Stomach (tissue), 8 donors: ENCODE measurements at regions not wholly inside any gene's neighbourhood (a gene's known extent, or its start where the extent isn't known, plus 50 kb on each side); places are given as distances from the start of the nearest gene placed in this dataset.

ENCODE experiments used
- DNase-seq, 2 donors: peaks; one replicate each; pipeline versions ENCODE4 v3.0.0 to v3.0.0-alpha.2; 2013 to 2019
- H3K27ac ChIP-seq, 5 donors: fragments of 200-600 bp in 4 of 5; sonication (generic) in 4 of 5; one replicate each; pipeline ENCODE4 v1.5.1; 2013 to 2019; ENCODE audit warnings: mild to moderate bottlenecking in 1 of 5, moderate library complexity in 1 of 5
- H3K27me3 ChIP-seq, 3 donors: fragments of 200-600 bp; sonication (generic); one replicate each; pipeline ENCODE4 v1.5.1; 2017 to 2019; ENCODE audit warnings: mixed run types in 1 of 3
- H3K36me3 ChIP-seq, 4 donors: fragments of 200-600 bp; sonication (generic); 1 replicate in 3 of 4; 2 replicates in 1 of 4; pipeline ENCODE4 v1.5.1; 2016 to 2019
- H3K4me1 ChIP-seq, 4 donors: fragments of 200-600 bp; sonication (generic); one replicate each; pipeline ENCODE4 v1.5.1; 2016 to 2019
- H3K4me3 ChIP-seq, 4 donors: fragments of 200-600 bp; sonication (generic) in 3 of 4; one replicate each; pipeline ENCODE4 v1.5.1; 2016 to 2019; ENCODE audit warnings: mild to moderate bottlenecking in 1 of 4
- H3K9me3 ChIP-seq, 4 donors: fragments of 200-600 bp; sonication (generic); one replicate each; pipeline ENCODE4 v1.5.1; 2016 to 2019
- EP300 ChIP-seq: sonication (generic); formaldehyde crosslinking; IDR thresholded peaks from one replicate; pipeline ENCODE4 v1.6.1; 2017; ENCODE audit warnings: antibody characterized with exemption
- POLR2A ChIP-seq, 4 donors: fragments of 450-650 bp; IDR thresholded peaks; one replicate each; pipeline ENCODE4 v1.6.1; 2016; ENCODE audit warnings: antibody characterized with exemption in 4 of 4, control low read depth in 2 of 4, mild to moderate bottlenecking in 1 of 4, moderate library complexity in 1 of 4
- POLR2AphosphoS5 ChIP-seq, 3 donors: sonication (generic); formaldehyde crosslinking; IDR thresholded peaks; one replicate each; pipeline ENCODE4 v1.6.1; 2016; ENCODE audit warnings: antibody characterized with exemption in 3 of 3
- WGBS, 5 donors: extraction: QIAGEN DNeasy Blood & Tissue Kit in 3 of 5; methylation state at CpG; one replicate each; pipeline versions ENCODE4 v1.1.5 to v1.1.7; 2013 to 2018; 5-methylcytosine and 5-hydroxymethylcytosine counted together
- intact Hi-C: fragments of 100-400 bp; cut with DNase I; formaldehyde crosslinking; loops from one replicate; pipeline ENCODE4 v1.15.1; 2023; ENCODE audit warnings: low total_unique reads
- TF ChIP-seq, protein P1 (sequence below), 7 experiments: fragments of 450-650 bp in 4 of 7; fragments of 200-600 bp in 3 of 7; sonication (generic) in 3 of 7; IDR thresholded peaks; one replicate each; pipeline ENCODE4 v1.5.1; 2016 to 2019; ENCODE audit warnings: antibody characterized with exemption in 7 of 7, control low read depth in 2 of 7, mild to moderate bottlenecking in 1 of 7
- donor health status: healthy with polysubstance abuse.
- donor health status: Bipolar disorder and iron deficiency.
- donor health status: healthy.

DNA sequence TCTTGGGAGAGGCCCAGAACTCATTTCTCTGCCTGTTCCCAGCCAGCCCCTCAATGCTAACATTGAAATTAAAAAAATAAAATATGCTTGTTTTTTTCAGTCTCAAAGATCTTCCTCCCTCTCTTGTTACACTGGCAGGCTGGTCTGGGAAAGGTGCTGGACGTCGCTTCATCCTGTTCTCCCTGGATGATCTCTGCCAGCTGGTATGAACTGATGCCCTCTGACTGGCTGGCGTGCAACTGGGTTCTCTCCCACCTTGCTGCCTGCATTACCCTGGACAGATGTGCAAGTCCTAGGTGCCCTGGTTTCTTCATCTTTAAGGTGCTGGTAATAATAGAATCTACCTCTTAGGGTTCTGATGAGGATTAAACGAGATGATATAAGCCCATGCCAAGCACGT, 263.9 kb upstream of the PROK2 start:
- Histone ChIP-seq H3K27ac (no peak overlapping the region), H3K36me3 (no peaks in the 10 kb centered on the region), H3K4me1 (peaks cover 0 to 7% (median 0%) of the 10 kb centered on the region in 4 donors), H3K4me3 (no peak overlapping the region), H3K27me3 (no peaks in the 10 kb centered on the region), H3K9me3 (no peaks in the 10 kb centered on the region)
- DNase-seq, result no peak
- WGBS, 5 donors, result 75 to 93% (median 84%) methylated on average over 5 of the region's 5 CpGs
- no peak for TF ChIP-seq EP300
- no peak for TF ChIP-seq POLR2A (IDR thresholded peaks at IDR 0.05)
- no peak for TF ChIP-seq POLR2AphosphoS5 (IDR thresholded peaks at IDR 0.05)
- TF ChIP-seq, protein P1, sequence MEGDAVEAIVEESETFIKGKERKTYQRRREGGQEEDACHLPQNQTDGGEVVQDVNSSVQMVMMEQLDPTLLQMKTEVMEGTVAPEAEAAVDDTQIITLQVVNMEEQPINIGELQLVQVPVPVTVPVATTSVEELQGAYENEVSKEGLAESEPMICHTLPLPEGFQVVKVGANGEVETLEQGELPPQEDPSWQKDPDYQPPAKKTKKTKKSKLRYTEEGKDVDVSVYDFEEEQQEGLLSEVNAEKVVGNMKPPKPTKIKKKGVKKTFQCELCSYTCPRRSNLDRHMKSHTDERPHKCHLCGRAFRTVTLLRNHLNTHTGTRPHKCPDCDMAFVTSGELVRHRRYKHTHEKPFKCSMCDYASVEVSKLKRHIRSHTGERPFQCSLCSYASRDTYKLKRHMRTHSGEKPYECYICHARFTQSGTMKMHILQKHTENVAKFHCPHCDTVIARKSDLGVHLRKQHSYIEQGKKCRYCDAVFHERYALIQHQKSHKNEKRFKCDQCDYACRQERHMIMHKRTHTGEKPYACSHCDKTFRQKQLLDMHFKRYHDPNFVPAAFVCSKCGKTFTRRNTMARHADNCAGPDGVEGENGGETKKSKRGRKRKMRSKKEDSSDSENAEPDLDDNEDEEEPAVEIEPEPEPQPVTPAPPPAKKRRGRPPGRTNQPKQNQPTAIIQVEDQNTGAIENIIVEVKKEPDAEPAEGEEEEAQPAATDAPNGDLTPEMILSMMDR (IDR thresholded peaks at IDR 0.05), result no peak
- intact Hi-C loops, result no loop called here

DNA sequence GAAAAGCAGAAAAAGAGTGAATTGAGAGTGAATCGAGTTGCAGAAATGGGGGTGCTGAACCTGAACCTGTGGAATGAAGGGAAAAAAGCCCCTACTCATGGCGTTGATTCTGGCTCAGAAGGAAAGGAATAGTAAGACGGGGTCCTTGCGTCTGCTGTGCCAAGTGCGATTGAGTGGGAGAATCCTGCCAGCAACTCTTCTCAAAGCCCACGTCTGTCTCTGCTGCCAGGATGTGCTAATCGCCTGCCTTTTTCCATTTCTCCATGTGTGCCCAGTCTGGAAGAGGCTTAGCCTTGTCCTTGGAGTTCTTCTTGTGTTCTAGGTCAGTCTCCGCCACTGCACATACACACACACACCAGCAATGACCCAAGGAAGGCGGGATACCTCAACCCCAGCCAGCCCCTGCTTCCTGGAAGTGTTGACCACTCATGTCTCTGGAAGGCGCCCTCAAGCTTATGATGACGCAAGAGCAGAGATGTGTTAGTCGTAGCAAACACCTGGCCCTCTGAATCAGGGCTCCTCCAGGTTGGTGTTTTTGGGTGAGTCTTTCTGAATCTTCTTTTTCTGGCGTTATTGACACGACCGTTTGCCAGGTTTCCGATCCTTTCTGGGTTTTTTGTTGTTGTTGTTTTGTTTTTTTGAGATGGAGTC, 262.4 kb upstream of the PROK2 start:
- H3K27me3 ChIP-seq, result no peaks in the 10 kb centered on the region
- H3K9me3 ChIP-seq, result no peaks in the 10 kb centered on the region
- WGBS, 5 donors, result 89 to 93% (median 91%) methylated on average over 16 of the region's 16 CpGs
- H3K36me3 ChIP-seq, result no peaks in the 10 kb centered on the region
- no peak overlapping the region for H3K27ac ChIP-seq
- H3K4me1 ChIP-seq, result peaks cover 0 to 19% (median 1%) of the 10 kb centered on the region in 4 donors
- intact Hi-C loops, result no loop called here
- DNase-seq, result no peak
- no peak overlapping the region for H3K4me3 ChIP-seq
- TF ChIP-seq POLR2AphosphoS5 (IDR thresholded peaks at IDR 0.05), result no peak
- no peak for TF ChIP-seq POLR2A (IDR thresholded peaks at IDR 0.05)
- TF ChIP-seq, protein P1 (IDR thresholded peaks at IDR 0.05), result no peak
- TF ChIP-seq EP300, result no peak

DNA sequence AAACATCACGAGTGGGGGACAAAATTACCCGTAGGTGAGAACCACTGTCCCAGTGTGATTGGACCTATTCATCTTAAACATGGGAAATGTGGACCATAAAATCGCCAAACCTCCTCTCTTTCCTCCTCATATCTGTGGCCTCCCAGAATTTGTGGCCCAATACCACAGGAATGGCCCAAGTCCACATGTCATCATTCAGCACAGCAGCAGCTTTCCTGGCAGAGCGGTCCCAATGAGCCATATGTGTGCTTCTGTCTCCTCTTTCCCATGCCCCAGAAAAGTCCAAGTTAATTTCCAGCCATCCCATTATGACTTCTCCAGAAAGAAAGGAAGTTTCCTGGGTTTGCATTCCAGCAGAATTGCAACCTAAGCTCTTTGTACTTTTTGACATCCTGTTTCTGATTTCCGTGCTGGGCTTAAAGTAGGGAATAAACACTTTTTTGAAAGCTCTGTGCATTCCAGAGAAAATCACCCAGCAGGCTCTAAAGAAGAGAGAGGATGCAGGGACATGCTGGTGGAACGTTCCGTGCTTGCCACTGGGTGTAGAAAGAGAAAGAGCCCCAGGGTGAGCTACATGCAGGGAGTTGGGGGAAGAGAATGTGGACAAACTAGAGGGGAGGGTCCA, 259.4 kb upstream of the PROK2 start:
- intact Hi-C loops, result no loop called here

DNA sequence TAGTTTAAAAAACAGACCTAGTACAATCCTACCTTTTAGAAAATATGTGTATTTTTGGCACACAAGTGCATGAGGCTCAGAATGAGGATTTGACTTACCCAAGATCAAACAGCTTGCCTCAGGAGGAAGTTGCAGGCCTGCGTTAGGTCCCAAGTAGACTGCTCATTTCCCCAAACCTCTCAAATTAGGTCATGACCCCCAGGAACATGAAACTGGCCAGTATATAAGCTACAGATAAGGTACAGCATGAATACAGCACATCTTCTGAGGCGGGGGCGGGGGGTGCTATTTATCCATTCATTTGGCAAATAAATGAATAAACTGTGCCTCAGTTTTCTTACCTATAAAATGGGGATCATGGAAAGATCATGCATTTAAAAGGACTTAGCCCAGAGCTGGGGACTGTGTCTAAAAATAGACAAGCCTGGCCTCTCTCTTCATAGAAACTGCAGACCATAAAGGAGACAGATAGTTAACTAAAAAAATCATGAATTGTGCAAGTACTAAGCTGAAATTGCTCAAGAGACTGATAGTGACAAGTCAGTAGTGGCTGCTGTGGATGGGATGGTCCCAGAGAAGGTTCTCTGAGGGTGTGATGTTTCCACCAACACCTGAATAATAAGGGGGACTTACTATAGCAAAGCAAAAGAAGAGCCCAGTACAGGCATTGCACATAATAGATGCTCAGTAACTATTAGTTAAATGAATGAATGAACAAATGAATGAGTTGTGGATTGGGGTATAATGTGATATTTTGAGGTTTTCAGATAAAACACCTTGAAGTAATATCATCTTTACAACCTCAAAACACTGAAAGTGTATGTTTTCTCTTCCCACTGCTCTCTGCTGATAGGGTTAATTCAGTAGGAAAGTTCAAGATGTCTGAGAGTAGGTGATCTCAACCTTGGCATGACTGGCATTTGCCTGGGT, 258.5 kb upstream of the PROK2 start:
- Histone ChIP-seq H3K36me3 (no peaks in the 10 kb centered on the region), H3K4me3 (no peak overlapping the region), H3K27me3 (no peaks in the 10 kb centered on the region), H3K27ac (no peak overlapping the region), H3K9me3 (no peaks in the 10 kb centered on the region), H3K4me1 (peaks cover 0 to 28% (median 1%) of the 10 kb centered on the region in 4 donors)
- intact Hi-C loops, result no loop called here
- TF ChIP-seq POLR2A (IDR thresholded peaks at IDR 0.05) (no peak), POLR2AphosphoS5 (IDR thresholded peaks at IDR 0.05) (no peak), EP300 (no peak)
- TF ChIP-seq, protein P1 (IDR thresholded peaks at IDR 0.05), result no peak
- DNase-seq, result no peak
- 80 to 92% (median 92%) methylated on average over 3 of the region's 3 CpGs for WGBS, 5 donors

More for the DNA sequence above, 259.4 kb upstream of the PROK2 start:
- TF ChIP-seq EP300 (no peak), POLR2A (IDR thresholded peaks at IDR 0.05) (no peak), POLR2AphosphoS5 (IDR thresholded peaks at IDR 0.05) (no peak)
- TF ChIP-seq, protein P1 (IDR thresholded peaks at IDR 0.05), result no peak
- no peaks in the 10 kb centered on the region for H3K36me3 ChIP-seq
- H3K4me1 ChIP-seq, result peaks cover 0 to 28% (median 1%) of the 10 kb centered on the region in 4 donors
- H3K4me3 ChIP-seq, result no peak overlapping the region
- no peak overlapping the region for H3K27ac ChIP-seq
- no peaks in the 10 kb centered on the region for H3K9me3 ChIP-seq
- WGBS, 5 donors, result 74 to 81% (median 79%) methylated on average over 7 of the region's 7 CpGs
- no peaks in the 10 kb centered on the region for H3K27me3 ChIP-seq
- no peak for DNase-seq
